Left kidney (tissue), 1 donor: ENCODE measurements at regions not wholly inside any gene's neighbourhood (a gene's known extent, or its start where the extent isn't known, plus 50 kb on each side); places are given as distances from the start of the nearest gene placed in this dataset.
"Not testable (repeated sequence)": the region's sequence is repeated elsewhere in the genome, so short reads cannot be mapped to it uniquely, and the experiment has no call there.

Experiments
- DNase-seq: peaks from one replicate; pipeline ENCODE4 v3.0.0-alpha.2; 2013

- no peak for DNase-seq
Measured at GRCh38 chrX:140163371-140164159, 198.2 kb upstream of the CXorf66 start.

DNA sequence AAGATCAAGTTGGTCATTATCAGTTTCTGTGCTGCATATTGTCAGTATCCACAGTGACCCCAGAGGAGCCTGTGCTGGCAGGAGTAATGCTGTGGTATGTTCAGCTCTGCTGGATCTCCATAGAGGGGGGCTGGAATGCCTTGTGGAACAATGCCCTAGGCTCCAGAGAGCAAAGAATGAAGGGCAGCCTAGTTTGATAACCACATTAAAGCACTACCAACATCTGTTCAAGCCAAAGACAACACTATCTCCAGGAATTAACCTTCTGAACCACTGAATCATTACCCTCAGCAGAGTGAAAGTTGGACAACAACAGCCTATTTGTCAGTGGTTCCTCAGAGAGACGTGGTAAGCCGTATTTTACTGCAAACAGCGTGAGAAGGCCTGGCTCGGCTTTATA is 192.3 kb upstream of the CXorf66 start:
- DNase-seq, result no peak

DNA sequence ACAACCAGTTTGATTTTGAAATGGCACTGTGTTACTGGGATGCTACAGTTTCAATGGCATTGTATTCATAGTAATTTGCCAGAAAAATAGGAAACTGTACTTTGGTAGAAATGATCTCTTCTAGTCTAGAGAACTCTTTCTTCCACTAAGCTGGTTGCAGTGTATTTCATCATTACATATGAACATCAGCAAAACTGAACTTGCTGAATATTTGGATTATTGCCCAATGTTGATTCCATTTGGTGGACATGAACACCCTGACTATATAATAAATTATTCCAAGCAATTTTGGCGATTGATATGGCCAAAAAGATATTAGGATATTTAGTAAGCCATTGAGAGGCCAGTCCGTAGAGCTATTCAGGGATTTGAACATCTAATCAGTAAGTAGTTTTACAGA is 191.8 kb upstream of the CXorf66 start:
- no peak for DNase-seq

DNA sequence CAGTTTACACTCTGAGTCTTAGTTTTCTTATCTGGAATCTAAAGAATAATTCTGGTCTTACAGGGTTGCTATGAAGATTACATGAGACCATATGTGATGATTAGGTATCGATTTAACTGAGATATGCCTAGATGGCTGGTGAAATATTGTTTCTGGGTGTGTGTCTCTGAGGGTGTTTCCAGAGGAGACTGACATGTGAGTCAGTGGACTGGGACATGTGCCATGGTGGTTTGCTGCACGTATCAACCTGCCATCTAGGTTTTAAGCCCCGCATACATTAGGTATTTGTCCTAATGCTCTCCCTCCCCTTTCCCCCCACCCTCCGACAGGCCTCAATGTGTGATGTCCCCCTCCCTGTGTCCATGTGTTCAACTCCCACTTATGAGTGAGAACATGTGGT is 186.0 kb upstream of the CXorf66 start:
- no peak for DNase-seq

GRCh38 chrX:140149761-140150160 is 184.4 kb upstream of the CXorf66 start:
- DNase-seq, result no peak

DNA sequence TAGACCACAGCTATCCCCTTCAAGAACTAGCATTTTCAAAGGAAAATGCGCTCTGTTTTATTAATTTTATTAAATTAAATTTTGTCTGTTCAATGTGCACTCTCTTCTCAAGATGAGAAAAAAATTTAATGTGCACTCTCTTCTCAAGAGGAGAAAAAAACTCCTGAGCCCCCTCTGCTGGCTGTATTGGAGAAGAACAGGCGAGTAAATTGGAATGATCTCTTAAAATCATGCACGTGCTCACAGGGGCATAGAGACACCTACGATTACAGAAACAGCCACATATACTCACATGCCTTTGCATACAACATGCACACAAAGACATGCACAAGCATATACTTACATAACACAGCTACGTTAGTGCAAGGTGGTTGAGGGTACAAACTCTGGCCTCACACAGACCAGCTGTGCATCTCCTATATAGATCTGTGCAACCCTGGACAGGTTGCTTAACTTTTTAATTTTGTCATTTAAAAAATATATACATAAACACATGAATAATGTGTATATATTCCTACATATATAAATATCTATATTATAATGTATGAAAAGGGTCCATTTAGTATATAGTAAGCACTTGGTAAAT is 176.2 kb upstream of the CXorf66 start:
- peak; percentile 27 for DNase-seq

- not testable (repeated sequence) for DNase-seq
Measured at GRCh38 chrX:140138492-140138891, 173.2 kb upstream of the CXorf66 start.

GRCh38 chrX:140138065-140138464 is 172.7 kb upstream of the CXorf66 start:
- DNase-seq, result not testable (repeated sequence)

- no peak for DNase-seq
Measured at GRCh38 chrX:140132937-140133336, 167.6 kb upstream of the CXorf66 start.

DNA sequence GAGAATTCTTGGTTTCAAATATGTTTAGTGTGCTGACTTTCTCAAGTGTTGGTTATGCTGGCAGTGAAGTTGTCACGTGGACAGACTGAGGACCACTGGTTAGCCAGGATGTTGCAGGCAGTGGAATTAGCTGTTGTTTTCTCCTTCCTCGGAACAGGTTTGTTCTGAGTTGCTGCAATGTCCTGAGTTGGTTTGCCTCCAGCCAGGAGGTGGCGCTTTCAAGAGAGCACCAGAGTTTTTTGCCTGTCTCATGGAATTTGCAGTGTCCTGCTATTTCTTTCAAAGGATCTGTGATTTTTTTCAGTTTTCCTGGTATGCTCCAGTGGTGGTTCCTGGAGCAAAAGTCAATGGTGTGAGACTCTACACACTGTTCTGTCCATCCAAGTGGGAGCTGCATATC is 158.1 kb upstream of the CXorf66 start:
- no peak for DNase-seq

GRCh38 chrX:140114059-140114458 is 148.7 kb upstream of the CXorf66 start:
- not testable (repeated sequence) for DNase-seq

DNA sequence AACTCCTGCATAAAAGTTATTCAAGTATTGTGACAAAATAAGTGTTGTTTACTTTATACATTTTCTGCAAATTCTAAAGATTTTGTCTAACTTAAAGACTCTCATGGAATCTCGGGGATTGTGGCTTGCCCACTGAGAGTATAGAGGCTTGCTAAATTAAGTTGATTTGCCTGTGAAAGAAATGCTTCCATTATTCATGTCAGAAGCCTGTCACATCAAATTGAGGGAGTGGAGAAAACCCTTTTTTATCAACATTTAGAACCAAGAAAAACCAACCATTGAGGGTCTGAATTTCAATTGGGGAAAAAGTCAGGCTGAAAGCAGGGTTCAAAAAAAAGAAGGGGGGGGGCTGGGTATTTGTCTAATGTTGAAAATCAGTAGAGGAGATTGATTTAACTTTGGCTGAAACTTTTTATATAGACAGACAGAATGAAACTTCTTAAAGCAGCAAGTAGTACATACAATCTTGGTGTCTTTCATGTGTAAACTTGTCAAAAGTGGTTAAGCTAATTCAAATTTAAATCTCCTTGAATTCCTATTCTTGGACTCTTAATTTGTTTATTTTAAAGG is 144.8 kb upstream of the CXorf66 start:
- DNase-seq, result no peak

GRCh38 chrX:140104760-140105159 is 139.4 kb upstream of the CXorf66 start:
- no peak for DNase-seq

DNA sequence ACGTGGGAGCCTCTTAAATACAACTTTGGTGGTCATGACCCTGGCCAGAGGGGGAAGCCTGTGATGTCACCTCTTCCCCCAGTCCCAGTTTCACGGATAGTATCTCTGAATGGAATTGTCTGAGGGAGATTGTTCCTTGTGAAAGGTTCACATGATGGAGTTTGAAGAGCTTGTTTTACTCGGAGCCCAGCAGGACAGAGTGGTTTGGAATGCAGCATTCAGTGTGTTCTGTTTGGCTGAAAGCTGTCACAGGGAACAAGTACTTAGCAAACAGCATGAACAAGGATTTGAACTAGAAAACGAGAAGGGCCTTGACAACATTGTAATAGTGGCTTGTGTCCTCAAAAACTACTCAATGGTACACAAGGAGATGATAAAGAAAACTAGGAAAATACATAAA is 133.9 kb upstream of the CXorf66 start:
- no peak for DNase-seq

DNA sequence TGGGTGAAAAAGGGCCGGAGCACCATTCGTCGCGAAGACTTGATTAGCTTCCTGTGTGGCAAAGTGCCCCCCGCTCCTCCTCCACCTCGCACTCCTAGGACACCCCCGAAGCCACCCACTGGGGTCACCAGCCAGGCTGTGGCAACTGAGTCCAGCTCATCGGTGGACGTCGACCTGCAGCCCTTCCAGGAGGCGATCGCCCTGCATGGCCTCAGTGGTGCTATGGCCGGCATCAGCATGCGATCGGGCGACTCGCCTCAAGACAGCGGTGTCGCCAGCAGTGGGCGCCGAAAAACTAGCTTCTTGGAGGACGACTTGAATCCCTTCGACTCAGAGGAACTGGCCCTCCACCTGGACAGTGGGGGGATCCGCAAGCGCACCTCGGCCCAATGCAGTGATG is 126.8 kb upstream of the CXorf66 start:
- no peak for DNase-seq

- no peak for DNase-seq
Measured at GRCh38 chrX:140091125-140091886, 126.0 kb upstream of the CXorf66 start.

GRCh38 chrX:140090800-140091124 is 125.4 kb upstream of the CXorf66 start:
- no peak for DNase-seq

GRCh38 chrX:140088438-140088837 is 123.1 kb upstream of the CXorf66 start:
- no peak for DNase-seq

GRCh38 chrX:140087875-140088274 is 122.6 kb upstream of the CXorf66 start:
- DNase-seq, result no peak

GRCh38 chrX:140086691-140087090 is 121.4 kb upstream of the CXorf66 start:
- no peak for DNase-seq

- DNase-seq, result not testable (repeated sequence)
Measured at GRCh38 chrX:140074851-140075250, 109.5 kb upstream of the CXorf66 start.

DNA sequence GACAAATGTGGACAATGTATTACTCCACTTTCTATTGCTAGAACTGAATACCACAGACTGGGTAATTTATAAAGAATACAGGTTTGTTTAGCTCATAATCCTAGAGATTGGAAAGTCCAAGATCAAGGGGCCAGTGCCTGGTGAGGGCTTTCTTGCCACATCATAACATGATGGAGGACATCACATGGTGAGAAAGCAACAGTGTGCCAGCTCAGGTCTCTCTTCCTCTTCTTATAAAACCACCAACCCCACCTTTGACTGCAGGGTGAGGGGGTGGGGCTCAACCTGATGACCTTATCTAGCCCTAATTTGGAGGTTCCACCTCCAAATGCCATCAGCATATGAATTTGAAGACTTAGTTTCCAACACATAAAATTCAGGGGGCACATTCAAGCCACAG is 105.7 kb upstream of the CXorf66 start:
- no peak for DNase-seq
